ENCODE measurements at regions not wholly inside any gene's neighbourhood (a gene's known extent, or its start where the extent isn't known, plus 50 kb on each side); places are given as distances from the start of the nearest gene placed in this dataset.

GRCh38 chr10:58991856-58992255 is 184.6 kb upstream of the PHYHIPL start:
- TF ChIP-seq CTCF (IDR thresholded peaks at IDR 0.05) (no peak), FOXP1 (CRISPR knock-in tag; IDR thresholded peaks at IDR 0.05; ENCODE audit: borderline replicate concordance) (no peak), ZNF317 (CRISPR knock-in tag; IDR thresholded peaks at IDR 0.05; ENCODE audit: borderline replicate concordance, low read depth) (no peak), ATF1 (CRISPR knock-in tag; IDR thresholded peaks at IDR 0.05) (no peak), E2F5 (CRISPR knock-in tag; IDR thresholded peaks at IDR 0.05) (no peak), SP1 (CRISPR knock-in tag; conservative IDR thresholded peaks at IDR 0.05) (no peak), RELA (CRISPR knock-in tag; IDR thresholded peaks at IDR 0.05; ENCODE audit: borderline replicate concordance) (no peak), HMGXB4 (CRISPR knock-in tag; IDR thresholded peaks at IDR 0.05) (no peak), GABPB1 (CRISPR knock-in tag; IDR thresholded peaks at IDR 0.05) (no peak), KAT7 (CRISPR knock-in tag; IDR thresholded peaks at IDR 0.05; ENCODE audit: borderline replicate concordance) (no peak), ATF6 (CRISPR knock-in tag; IDR thresholded peaks at IDR 0.05) (no peak)
- TF ChIP-seq, protein P1, sequence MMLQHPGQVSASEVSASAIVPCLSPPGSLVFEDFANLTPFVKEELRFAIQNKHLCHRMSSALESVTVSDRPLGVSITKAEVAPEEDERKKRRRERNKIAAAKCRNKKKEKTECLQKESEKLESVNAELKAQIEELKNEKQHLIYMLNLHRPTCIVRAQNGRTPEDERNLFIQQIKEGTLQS (CRISPR knock-in tag; conservative IDR thresholded peaks at IDR 0.05), result no peak
- TF ChIP-seq, protein P2, sequence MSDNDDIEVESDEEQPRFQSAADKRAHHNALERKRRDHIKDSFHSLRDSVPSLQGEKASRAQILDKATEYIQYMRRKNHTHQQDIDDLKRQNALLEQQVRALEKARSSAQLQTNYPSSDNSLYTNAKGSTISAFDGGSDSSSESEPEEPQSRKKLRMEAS (CRISPR knock-in tag; IDR thresholded peaks at IDR 0.05), result no peak
- TF ChIP-seq, protein P3, sequence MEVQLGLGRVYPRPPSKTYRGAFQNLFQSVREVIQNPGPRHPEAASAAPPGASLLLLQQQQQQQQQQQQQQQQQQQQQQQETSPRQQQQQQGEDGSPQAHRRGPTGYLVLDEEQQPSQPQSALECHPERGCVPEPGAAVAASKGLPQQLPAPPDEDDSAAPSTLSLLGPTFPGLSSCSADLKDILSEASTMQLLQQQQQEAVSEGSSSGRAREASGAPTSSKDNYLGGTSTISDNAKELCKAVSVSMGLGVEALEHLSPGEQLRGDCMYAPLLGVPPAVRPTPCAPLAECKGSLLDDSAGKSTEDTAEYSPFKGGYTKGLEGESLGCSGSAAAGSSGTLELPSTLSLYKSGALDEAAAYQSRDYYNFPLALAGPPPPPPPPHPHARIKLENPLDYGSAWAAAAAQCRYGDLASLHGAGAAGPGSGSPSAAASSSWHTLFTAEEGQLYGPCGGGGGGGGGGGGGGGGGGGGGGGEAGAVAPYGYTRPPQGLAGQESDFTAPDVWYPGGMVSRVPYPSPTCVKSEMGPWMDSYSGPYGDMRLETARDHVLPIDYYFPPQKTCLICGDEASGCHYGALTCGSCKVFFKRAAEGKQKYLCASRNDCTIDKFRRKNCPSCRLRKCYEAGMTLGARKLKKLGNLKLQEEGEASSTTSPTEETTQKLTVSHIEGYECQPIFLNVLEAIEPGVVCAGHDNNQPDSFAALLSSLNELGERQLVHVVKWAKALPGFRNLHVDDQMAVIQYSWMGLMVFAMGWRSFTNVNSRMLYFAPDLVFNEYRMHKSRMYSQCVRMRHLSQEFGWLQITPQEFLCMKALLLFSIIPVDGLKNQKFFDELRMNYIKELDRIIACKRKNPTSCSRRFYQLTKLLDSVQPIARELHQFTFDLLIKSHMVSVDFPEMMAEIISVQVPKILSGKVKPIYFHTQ (CRISPR knock-in tag; IDR thresholded peaks at IDR 0.05), result no peak
